OCI-LY1 (cell line): ENCODE measurements at regions not wholly inside any gene's neighbourhood (a gene's known extent, or its start where the extent isn't known, plus 50 kb on each side); places are given as distances from the start of the nearest gene placed in this dataset.

Source experiments
- H2AFZ ChIP-seq: fragments of 200-600 bp; sonication (generic), shearing (Covaris generic); 2 replicates; pipeline ENCODE4 v1.6.0; 2014; ENCODE audit warnings: antibody characterized with exemption, mild to moderate bottlenecking, low read length
- H3F3A ChIP-seq: fragments of 200-600 bp; sonication (generic), shearing (Covaris generic); 2 replicates; pipeline ENCODE4 v1.6.0; 2014; ENCODE audit warnings: mild to moderate bottlenecking, antibody characterized with exemption, low read length, moderate library complexity; ENCODE audit not compliant: insufficient read depth
- H3K27ac ChIP-seq: fragments of 200-600 bp; sonication (generic); 2 replicates; pipeline ENCODE4 v1.5.1; 2014; ENCODE audit warnings: low read length, mixed run types, mild to moderate bottlenecking, low read depth; ENCODE audit not compliant: poor library complexity, severe bottlenecking
- H3K27me3 ChIP-seq: fragments of 200-600 bp; sonication (generic); 2 replicates; pipeline ENCODE4 v1.6.0; 2014; ENCODE audit warnings: antibody characterized with exemption, mild to moderate bottlenecking, low read length, moderate library complexity; ENCODE audit not compliant: insufficient read depth
- H3K36me3 ChIP-seq: fragments of 200-600 bp; sonication (generic); 2 replicates; pipeline ENCODE4 v1.6.1; 2014; ENCODE audit warnings: mild to moderate bottlenecking, antibody characterized with exemption, low read length, moderate library complexity, mixed read lengths; ENCODE audit not compliant: insufficient read depth
- H3K4me1 ChIP-seq: fragments of 200-600 bp; sonication (generic); 2 replicates; pipeline ENCODE4 v1.5.1; 2014; ENCODE audit warnings: mild to moderate bottlenecking, low read length, moderate library complexity; ENCODE audit not compliant: insufficient read depth, severe bottlenecking
- H3K4me2 ChIP-seq: fragments of 200-600 bp; sonication (generic), shearing (Covaris generic); 2 replicates; pipeline ENCODE4 v1.6.1; 2014; ENCODE audit warnings: low read length
- H3K4me3 ChIP-seq: fragments of 200-600 bp; sonication (generic); 2 replicates; pipeline ENCODE4 v1.5.1; 2014; ENCODE audit warnings: low read length, low read depth, mild to moderate bottlenecking, mixed read lengths; ENCODE audit not compliant: poor library complexity, severe bottlenecking
- H3K79me2 ChIP-seq: fragments of 200-600 bp; shearing (Covaris generic); 2 replicates; pipeline ENCODE4 v1.6.1; 2016; ENCODE audit warnings: mixed run types, low read length, mixed read lengths; ENCODE audit not compliant: insufficient read depth
- H3K9ac ChIP-seq: fragments of 200-600 bp; sonication (generic), shearing (Covaris generic); 2 replicates; pipeline ENCODE4 v1.6.1; 2014; ENCODE audit warnings: mild to moderate bottlenecking, low read length, mixed read lengths
- H3K9me2 ChIP-seq: fragments of 200-600 bp; sonication (generic), shearing (Covaris generic); 2 replicates; pipeline ENCODE4 v1.6.1; 2014; ENCODE audit warnings: low read depth, mild to moderate bottlenecking, low read length, mixed read lengths
- H3K9me3 ChIP-seq: fragments of 200-600 bp; shearing (Covaris generic); 2 replicates; pipeline ENCODE4 v1.6.1; 2014; ENCODE audit warnings: low read length, mixed read lengths
- H4K20me1 ChIP-seq: fragments of 200-600 bp; sonication (generic), shearing (Covaris generic); 2 replicates; pipeline ENCODE4 v1.6.0; 2016; ENCODE audit warnings: mild to moderate bottlenecking, low read length; ENCODE audit not compliant: insufficient read depth
- CTCF ChIP-seq: fragments of 200-600 bp; sonication (generic), shearing (Covaris generic); IDR thresholded peaks from 2 replicates; pipeline ENCODE4 v1.5.1; 2017; ENCODE audit warnings: mild to moderate bottlenecking, antibody characterized with exemption, low read length, moderate library complexity, mixed read lengths
- EZH2 ChIP-seq: fragments of 200-600 bp; sonication (generic), shearing (Covaris generic); IDR thresholded peaks from 2 replicates; pipeline ENCODE4 v1.8.0; 2017; ENCODE audit warnings: borderline replicate concordance, mixed run types, mild to moderate bottlenecking, antibody characterized with exemption, low read length, moderate library complexity, mixed read lengths

GRCh38 chr3:27596334-27596841, 112.2 kb upstream of the SLC4A7 start:
- peaks cover 4% of the 10 kb centered on the region for H3K4me1 ChIP-seq
- TF ChIP-seq CTCF = no peak
- no peak for TF ChIP-seq EZH2
- no peak overlapping the region for H2AFZ ChIP-seq
- H3K27ac ChIP-seq = no peak overlapping the region
- H3K4me2 ChIP-seq = no peak overlapping the region
- H3K4me3 ChIP-seq = no peak overlapping the region
- no peaks in the 10 kb centered on the region for H3K9me2 ChIP-seq
- H3K27me3 ChIP-seq = no peaks in the 10 kb centered on the region
- H3K9me3 ChIP-seq = no peaks in the 10 kb centered on the region
- H3K36me3 ChIP-seq = no peaks in the 10 kb centered on the region
- no peaks in the 10 kb centered on the region for H3K79me2 ChIP-seq
- no peaks in the 10 kb centered on the region for H4K20me1 ChIP-seq
- no peaks in the 10 kb centered on the region for H3F3A ChIP-seq
- H3K9ac ChIP-seq = no peak overlapping the region

GRCh38 chr3:27594096-27594690, 110.0 kb upstream of the SLC4A7 start:
- H3K27ac ChIP-seq = no peak overlapping the region
- peaks cover 4% of the 10 kb centered on the region for H3K4me1 ChIP-seq
- H2AFZ ChIP-seq = no peak overlapping the region

GRCh38 chr3:27593173-27593572, 109.0 kb upstream of the SLC4A7 start:
- H3K4me2 ChIP-seq = no peak overlapping the region
- peaks cover 4% of the 10 kb centered on the region for H3K4me1 ChIP-seq

More at GRCh38 chr3:27594096-27594690, 110.0 kb upstream of the SLC4A7 start:
- Histone ChIP-seq H3K9ac (no peak overlapping the region), H3K4me2 (no peak overlapping the region), H3K79me2 (no peaks in the 10 kb centered on the region), H3K36me3 (no peaks in the 10 kb centered on the region), H4K20me1 (no peaks in the 10 kb centered on the region), H3F3A (no peaks in the 10 kb centered on the region), H3K27me3 (no peaks in the 10 kb centered on the region), H3K9me3 (no peaks in the 10 kb centered on the region), H3K4me3 (no peak overlapping the region), H3K9me2 (no peaks in the 10 kb centered on the region)
- no peak for TF ChIP-seq EZH2
- TF ChIP-seq CTCF = no peak

More at GRCh38 chr3:27593173-27593572, 109.0 kb upstream of the SLC4A7 start:
- H3K4me3 ChIP-seq = no peak overlapping the region
- TF ChIP-seq CTCF = no peak
- TF ChIP-seq EZH2 = no peak
- H3K9me2 ChIP-seq = no peaks in the 10 kb centered on the region
- H3K36me3 ChIP-seq = no peaks in the 10 kb centered on the region
- no peaks in the 10 kb centered on the region for H4K20me1 ChIP-seq
- no peaks in the 10 kb centered on the region for H3K9me3 ChIP-seq
- no peak overlapping the region for H3K27ac ChIP-seq
- H3K79me2 ChIP-seq = no peaks in the 10 kb centered on the region
- no peaks in the 10 kb centered on the region for H3K27me3 ChIP-seq
- H3K9ac ChIP-seq = no peak overlapping the region
- H3F3A ChIP-seq = no peaks in the 10 kb centered on the region
- H2AFZ ChIP-seq = no peak overlapping the region
